ENCODE measurements at regions not wholly inside any gene's neighbourhood (a gene's known extent, or its start where the extent isn't known, plus 50 kb on each side); places are given as distances from the start of the nearest gene placed in this dataset.

DNA sequence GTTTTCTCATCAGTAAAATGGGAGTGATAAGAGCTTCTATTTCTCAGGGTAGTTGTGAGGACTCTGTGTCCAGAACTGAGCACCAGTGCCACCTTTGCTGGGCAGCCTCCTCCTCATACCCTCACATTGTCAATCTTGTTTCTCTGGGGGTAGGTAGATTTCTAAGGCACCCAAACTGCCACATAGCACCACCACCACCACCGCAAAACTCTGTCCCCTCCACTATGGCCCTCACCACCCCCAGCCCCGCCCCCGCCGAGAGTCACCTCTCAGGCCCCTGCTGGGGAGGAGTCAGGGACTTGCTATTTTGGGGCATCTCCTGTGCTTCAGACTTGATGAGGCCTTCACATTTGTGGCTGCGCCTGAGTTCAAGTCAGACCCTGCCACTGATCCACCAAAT lies 549.2 kb downstream of the PTPRU start:
- Histone ChIP-seq H3K9ac (ENCODE audit: low read length in 2 of 2) (no peak overlapping the region), H3K9me3 (ENCODE audit: control insufficient read depth in 2 of 2, low read length in 2 of 2) (no peaks in the 10 kb centered on the region), H3K27me3 (ENCODE audit: control insufficient read depth in 1 of 2, insufficient read depth in 2 of 2, low read length in 2 of 2) (peaks cover 3 to 13% of the 10 kb centered on the region in 2 donors), H3K27ac (ENCODE audit: low read length) (no peak overlapping the region), H3K4me3 (ENCODE audit: low read length in 2 of 2) (no peak overlapping the region), H3K36me3 (ENCODE audit: control insufficient read depth in 2 of 2, insufficient read depth in 2 of 2, low read length in 2 of 2) (no peaks in the 10 kb centered on the region), H3K4me1 (ENCODE audit: control insufficient read depth, insufficient read depth, low read length) (no peaks in the 10 kb centered on the region)

DNA sequence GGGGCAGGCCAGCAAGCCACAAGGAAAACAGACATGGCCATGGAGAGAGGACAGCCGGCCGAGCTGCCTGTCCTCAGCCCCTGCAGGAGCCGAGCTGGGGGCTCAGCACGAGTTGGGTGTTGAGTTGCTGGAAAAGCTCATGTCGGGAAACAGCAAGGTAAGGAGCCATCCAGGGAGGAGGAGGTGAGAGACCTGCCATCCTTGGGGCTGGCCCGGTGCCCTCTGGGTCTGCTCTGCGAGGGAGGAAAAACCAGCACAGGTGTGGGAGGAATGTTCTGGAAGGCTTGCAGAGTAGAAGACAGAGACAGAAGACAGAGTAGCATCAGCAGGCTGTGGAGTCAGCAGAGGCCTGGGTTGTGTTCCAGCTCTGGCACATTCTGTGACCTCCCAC lies 548.8 kb downstream of the PTPRU start:
- Histone ChIP-seq H3K4me1 (ENCODE audit: control insufficient read depth, insufficient read depth, low read length) (no peaks in the 10 kb centered on the region), H3K4me3 (ENCODE audit: low read length in 2 of 2) (no peak overlapping the region), H3K9me3 (ENCODE audit: control insufficient read depth in 2 of 2, low read length in 2 of 2) (no peaks in the 10 kb centered on the region), H3K27me3 (ENCODE audit: control insufficient read depth in 1 of 2, insufficient read depth in 2 of 2, low read length in 2 of 2) (peaks cover 5 to 13% of the 10 kb centered on the region in 2 donors), H3K9ac (ENCODE audit: low read length in 2 of 2) (no peak overlapping the region), H3K27ac (ENCODE audit: low read length) (no peak overlapping the region), H3K36me3 (ENCODE audit: control insufficient read depth in 2 of 2, insufficient read depth in 2 of 2, low read length in 2 of 2) (no peaks in the 10 kb centered on the region)

DNA sequence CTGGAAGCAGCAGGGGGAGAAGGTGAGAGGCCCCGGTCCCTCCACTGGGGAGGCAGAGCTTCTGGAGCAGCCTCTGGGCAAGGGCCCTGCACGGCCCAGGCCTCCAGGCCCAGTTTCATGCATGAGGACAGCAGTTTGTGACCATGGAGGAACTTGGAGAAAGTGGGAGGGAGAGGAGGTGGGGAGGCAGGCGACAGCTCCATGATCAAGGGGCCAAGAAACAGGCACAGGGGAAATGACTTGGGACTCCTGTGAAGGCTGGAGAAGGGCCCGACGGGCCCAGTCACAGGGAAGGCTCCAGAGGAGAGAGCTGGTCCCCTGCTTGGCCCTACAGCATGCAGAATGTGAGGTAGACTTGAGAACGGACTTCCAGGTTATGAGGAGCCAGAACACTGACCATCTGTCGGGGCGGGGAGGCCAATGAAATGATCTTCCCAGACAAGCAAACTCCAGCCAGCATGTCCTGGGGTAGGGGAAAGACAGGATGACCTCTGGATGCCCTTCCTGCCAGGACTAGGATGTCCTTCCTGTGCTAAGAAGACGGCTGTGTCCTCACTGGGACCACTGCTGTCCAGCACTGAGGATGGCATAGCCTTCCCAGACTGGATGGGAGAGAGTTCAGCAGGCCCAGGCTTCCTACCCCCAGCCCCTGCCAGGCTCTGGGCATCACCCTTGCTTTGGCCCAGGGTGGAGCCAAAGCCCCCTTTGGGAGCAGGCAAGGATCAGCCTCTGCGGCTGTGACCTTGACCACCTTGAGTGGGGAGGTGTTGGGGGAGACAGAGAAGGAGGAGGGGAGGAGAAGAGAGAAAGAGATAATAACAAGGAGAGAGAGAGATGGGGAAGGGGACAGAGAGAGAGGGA lies 548.2 kb downstream of the PTPRU start:
- Histone ChIP-seq H3K9ac (ENCODE audit: low read length in 2 of 2) (no peak overlapping the region), H3K9me3 (ENCODE audit: control insufficient read depth in 2 of 2, low read length in 2 of 2) (no peaks in the 10 kb centered on the region), H3K27me3 (ENCODE audit: control insufficient read depth in 1 of 2, insufficient read depth in 2 of 2, low read length in 2 of 2) (peaks cover 5 to 13% of the 10 kb centered on the region in 2 donors), H3K27ac (ENCODE audit: low read length) (no peak overlapping the region), H3K36me3 (ENCODE audit: control insufficient read depth in 2 of 2, insufficient read depth in 2 of 2, low read length in 2 of 2) (no peaks in the 10 kb centered on the region), H3K4me1 (ENCODE audit: control insufficient read depth, insufficient read depth, low read length) (no peaks in the 10 kb centered on the region), H3K4me3 (ENCODE audit: low read length in 2 of 2) (no peak overlapping the region)

DNA sequence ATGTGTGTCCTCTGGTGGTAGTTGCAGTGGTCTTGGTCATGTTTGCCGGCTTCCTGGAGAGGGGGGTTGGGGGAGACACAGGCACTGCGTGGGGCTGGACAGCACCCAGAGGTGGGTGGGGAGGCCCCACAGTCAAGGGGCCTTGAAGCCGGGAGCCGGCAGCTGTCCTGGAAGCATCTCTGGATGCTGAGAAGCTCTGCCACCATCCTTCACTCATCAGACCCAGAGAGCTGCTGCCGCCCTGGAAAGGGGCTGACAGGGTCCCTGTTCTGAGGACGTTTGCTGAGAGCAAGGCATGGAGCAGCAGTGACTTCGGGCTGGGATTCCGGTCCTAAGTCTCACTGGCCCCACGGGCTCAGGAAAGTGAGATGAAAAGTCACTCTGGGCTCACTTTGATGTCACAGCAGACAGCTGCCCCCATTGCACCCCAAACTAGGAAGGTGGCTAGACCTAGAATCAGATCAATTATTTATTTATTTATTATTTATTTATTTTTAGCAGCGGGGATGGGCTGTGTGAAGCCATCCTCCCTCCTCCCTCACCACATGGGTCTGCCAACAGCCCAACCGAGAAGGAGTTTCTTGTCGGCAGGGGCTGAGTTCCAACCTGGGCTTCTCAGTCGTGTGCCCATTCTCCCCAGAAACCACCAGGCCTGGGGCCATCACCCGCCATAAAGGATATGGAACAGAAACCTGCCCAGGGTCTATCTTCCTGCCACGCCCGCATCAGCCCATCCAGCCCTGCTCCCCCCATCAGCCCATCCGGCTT lies 547.4 kb downstream of the PTPRU start:
- Histone ChIP-seq H3K4me3 (ENCODE audit: low read length in 2 of 2) (no peak overlapping the region), H3K36me3 (ENCODE audit: control insufficient read depth in 2 of 2, insufficient read depth in 2 of 2, low read length in 2 of 2) (no peaks in the 10 kb centered on the region), H3K9ac (ENCODE audit: low read length in 2 of 2) (no peak overlapping the region), H3K27me3 (ENCODE audit: control insufficient read depth in 1 of 2, insufficient read depth in 2 of 2, low read length in 2 of 2) (peaks cover 9 to 17% of the 10 kb centered on the region in 2 donors), H3K27ac (ENCODE audit: low read length) (no peak overlapping the region), H3K4me1 (ENCODE audit: control insufficient read depth, insufficient read depth, low read length) (no peaks in the 10 kb centered on the region), H3K9me3 (ENCODE audit: control insufficient read depth in 2 of 2, low read length in 2 of 2) (peaks cover 5 to 7% of the 10 kb centered on the region in 2 donors)

DNA sequence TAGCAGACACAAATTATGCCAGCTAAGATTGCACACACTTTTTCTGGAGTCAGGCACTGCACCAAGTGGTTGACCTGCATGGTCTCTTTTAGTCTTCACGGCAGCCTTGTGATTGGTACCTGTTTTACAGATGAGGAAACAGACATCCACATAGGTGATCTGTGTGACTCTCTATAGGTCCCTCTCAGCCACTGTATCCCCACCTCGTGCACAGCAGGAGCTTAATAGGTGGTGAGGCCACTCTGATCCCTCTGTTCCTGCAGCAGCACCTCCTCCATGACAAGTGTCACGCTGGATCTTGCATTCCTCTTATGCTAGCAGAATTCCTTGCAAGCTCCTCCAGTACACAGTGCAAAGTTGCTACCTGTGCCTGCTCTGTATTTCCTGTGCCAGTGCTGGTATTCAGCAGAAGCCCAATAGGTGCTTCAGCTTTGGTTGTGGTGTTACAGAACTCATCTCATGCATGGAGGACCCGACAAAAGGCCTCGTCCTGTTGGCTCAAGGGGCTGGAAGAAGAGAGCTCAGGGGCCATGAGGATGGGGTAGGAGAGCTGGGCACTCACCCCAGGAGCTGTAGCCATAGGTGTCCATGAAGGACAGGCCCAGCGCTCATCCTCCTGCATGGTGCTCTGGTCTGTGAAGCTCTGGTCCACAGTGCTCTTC lies 546.7 kb downstream of the PTPRU start:
- H3K9me3 ChIP-seq (ENCODE audit: control insufficient read depth in 2 of 2, low read length in 2 of 2): peaks cover 5 to 9% of the 10 kb centered on the region in 2 donors
- H3K27ac ChIP-seq (ENCODE audit: low read length): no peak overlapping the region
- H3K4me3 ChIP-seq (ENCODE audit: low read length in 2 of 2): no peak overlapping the region
- H3K9ac ChIP-seq (ENCODE audit: low read length in 2 of 2): no peak overlapping the region
- no peaks in the 10 kb centered on the region for H3K36me3 ChIP-seq (ENCODE audit: control insufficient read depth in 2 of 2, insufficient read depth in 2 of 2, low read length in 2 of 2)
- no peaks in the 10 kb centered on the region for H3K4me1 ChIP-seq (ENCODE audit: control insufficient read depth, insufficient read depth, low read length)
- H3K27me3 ChIP-seq (ENCODE audit: control insufficient read depth in 1 of 2, insufficient read depth in 2 of 2, low read length in 2 of 2): peaks cover 9 to 17% of the 10 kb centered on the region in 2 donors

DNA sequence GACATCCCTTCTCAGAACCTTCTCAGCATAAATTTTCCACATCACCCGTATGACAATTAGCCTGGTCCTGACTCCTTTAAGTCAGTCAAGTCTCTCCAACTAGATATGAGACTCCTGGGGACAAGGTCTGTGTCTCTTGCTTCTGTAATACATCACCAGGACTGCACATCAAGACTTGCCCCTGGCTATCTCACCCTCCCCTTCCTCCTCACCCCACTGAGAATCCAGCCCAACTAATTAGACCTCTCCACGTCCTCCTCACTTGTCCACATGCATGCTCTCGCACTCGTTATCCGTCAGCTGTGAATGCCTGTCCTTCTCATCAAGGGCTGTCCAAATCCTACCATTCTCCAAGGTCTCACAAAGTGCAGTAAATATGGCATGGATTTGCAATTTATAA lies 542.8 kb downstream of the PTPRU start:
- no peak overlapping the region for H3K4me3 ChIP-seq (ENCODE audit: low read length in 2 of 2)
- H3K36me3 ChIP-seq (ENCODE audit: control insufficient read depth in 2 of 2, insufficient read depth in 2 of 2, low read length in 2 of 2): no peaks in the 10 kb centered on the region
- H3K9me3 ChIP-seq (ENCODE audit: control insufficient read depth in 2 of 2, low read length in 2 of 2): peaks cover 5 to 9% of the 10 kb centered on the region in 2 donors
- H3K4me1 ChIP-seq (ENCODE audit: control insufficient read depth, insufficient read depth, low read length): no peaks in the 10 kb centered on the region
- no peak overlapping the region for H3K27ac ChIP-seq (ENCODE audit: low read length)
- H3K9ac ChIP-seq (ENCODE audit: low read length in 2 of 2): no peak overlapping the region
- peaks cover 5 to 7% of the 10 kb centered on the region in 2 donors for H3K27me3 ChIP-seq (ENCODE audit: control insufficient read depth in 1 of 2, insufficient read depth in 2 of 2, low read length in 2 of 2)

DNA sequence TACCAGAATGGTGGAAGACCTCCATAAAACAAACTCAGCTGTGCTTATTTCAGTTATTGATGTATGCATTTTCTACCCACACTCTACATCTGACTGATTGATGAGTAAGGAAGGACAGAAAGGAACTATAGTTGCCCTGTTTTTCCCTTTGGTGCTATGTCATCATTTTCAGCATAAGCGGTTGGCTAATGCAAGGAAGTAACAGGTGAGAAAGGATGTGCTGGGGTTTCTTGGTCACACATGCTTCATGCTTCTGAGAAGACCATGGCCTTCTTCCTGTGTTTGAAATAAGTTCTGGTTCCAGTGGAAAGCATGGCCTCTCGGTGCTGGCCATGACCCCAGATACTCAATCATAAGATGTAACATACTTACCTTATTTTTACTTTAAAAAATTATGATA lies 541.2 kb downstream of the PTPRU start:
- H3K27me3 ChIP-seq (ENCODE audit: control insufficient read depth in 1 of 2, insufficient read depth in 2 of 2, low read length in 2 of 2): peaks cover 4 to 7% of the 10 kb centered on the region in 2 donors
- H3K9ac ChIP-seq (ENCODE audit: low read length in 2 of 2): no peak overlapping the region
- no peak overlapping the region for H3K27ac ChIP-seq (ENCODE audit: low read length)
- H3K36me3 ChIP-seq (ENCODE audit: control insufficient read depth in 2 of 2, insufficient read depth in 2 of 2, low read length in 2 of 2): no peaks in the 10 kb centered on the region
- H3K4me3 ChIP-seq (ENCODE audit: low read length in 2 of 2): no peak overlapping the region
- H3K9me3 ChIP-seq (ENCODE audit: control insufficient read depth in 2 of 2, low read length in 2 of 2): peaks cover 5 to 9% of the 10 kb centered on the region in 2 donors
- no peaks in the 10 kb centered on the region for H3K4me1 ChIP-seq (ENCODE audit: control insufficient read depth, insufficient read depth, low read length)

DNA sequence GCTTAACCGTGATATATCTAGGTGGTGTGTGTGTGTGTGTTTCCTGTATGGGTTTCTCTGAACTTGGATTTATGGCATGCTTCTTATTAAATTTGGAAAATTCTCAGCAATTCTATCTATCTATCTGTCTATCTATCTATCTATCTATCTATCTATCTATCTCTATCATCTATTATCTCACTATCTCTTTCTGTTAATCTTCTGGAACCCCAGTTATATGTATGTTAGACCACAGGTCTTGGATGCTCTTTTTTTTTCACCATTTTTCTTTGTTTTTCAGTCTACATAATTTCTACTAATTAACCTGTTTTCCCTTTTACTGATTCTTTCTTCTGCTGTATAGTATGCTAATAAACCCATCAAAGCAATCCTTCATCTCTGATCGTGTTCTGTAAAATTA lies 538.0 kb downstream of the PTPRU start:
- Histone ChIP-seq H3K4me3 (ENCODE audit: low read length in 2 of 2) (no peak overlapping the region), H3K4me1 (ENCODE audit: control insufficient read depth, insufficient read depth, low read length) (no peaks in the 10 kb centered on the region), H3K9ac (ENCODE audit: low read length in 2 of 2) (no peak overlapping the region), H3K9me3 (ENCODE audit: control insufficient read depth in 2 of 2, low read length in 2 of 2) (peaks cover 5 to 8% of the 10 kb centered on the region in 2 donors), H3K27ac (ENCODE audit: low read length) (no peak overlapping the region), H3K36me3 (ENCODE audit: control insufficient read depth in 2 of 2, insufficient read depth in 2 of 2, low read length in 2 of 2) (no peaks in the 10 kb centered on the region), H3K27me3 (ENCODE audit: control insufficient read depth in 1 of 2, insufficient read depth in 2 of 2, low read length in 2 of 2) (peaks cover 3% of the 10 kb centered on the region in 2 donors)

DNA sequence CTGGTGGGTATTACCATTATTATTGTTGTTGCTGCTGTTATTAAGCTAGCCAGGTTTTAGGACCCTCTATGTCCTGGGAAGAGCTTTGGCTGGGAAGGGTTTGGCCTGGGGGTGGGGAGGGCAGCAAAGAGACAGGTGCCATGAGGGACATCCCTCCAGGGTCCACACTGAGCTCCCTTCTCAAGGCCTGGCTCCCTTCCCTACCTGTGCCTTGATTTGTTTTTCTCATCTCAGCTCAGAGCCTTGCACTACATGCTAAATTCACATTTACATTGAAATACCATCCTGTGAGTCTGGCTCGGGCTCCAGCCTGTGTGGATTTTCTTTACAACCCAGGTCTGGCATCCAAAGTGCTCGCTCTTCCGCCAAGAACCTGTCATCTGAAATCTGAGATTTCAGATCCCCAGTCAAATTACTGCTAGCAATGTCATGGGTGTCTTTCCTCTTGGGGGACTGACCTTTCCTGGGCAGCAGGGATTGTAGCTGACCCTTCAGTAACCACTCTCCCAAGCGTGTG lies 536.3 kb downstream of the PTPRU start:
- H3K4me1 ChIP-seq (ENCODE audit: control insufficient read depth, insufficient read depth, low read length): no peaks in the 10 kb centered on the region
- no peak overlapping the region for H3K27ac ChIP-seq (ENCODE audit: low read length)
- H3K9me3 ChIP-seq (ENCODE audit: control insufficient read depth in 2 of 2, low read length in 2 of 2): no peaks in the 10 kb centered on the region
- no peaks in the 10 kb centered on the region for H3K36me3 ChIP-seq (ENCODE audit: control insufficient read depth in 2 of 2, insufficient read depth in 2 of 2, low read length in 2 of 2)
- no peak overlapping the region for H3K4me3 ChIP-seq (ENCODE audit: low read length in 2 of 2)
- H3K27me3 ChIP-seq (ENCODE audit: control insufficient read depth in 1 of 2, insufficient read depth in 2 of 2, low read length in 2 of 2): peaks cover 0 to 4% of the 10 kb centered on the region in 2 donors
- H3K9ac ChIP-seq (ENCODE audit: low read length in 2 of 2): no peak overlapping the region

DNA sequence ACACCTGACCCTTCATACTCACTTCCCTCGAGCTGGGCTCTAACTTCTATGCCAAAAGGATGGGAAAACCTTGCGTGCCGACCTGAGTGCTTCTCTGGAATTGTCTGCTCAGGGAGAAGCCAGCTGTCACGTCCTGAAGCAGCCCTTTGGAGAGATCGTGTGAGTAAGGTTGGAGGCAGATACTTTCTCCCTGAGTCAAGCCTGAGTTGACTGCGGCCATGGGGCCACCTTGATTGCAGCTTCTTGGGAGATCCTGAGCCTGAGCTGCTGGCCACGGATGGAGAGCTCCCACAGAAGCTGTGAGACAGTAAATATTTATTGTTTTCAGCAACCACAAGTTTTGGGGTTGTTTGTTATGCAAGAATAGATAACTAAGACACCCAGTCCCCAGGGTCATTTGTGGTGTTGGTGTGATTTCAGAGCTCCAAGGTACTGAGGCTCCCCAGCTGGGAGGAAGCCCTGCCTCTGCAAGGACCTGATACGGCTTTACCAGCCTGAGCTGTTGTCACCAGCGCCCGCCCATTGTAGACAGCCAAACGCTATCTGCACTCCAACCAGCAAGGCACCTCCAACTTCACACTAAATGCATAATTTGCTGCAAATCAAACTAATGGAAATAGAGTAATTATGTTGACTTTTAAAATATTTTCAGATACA lies 531.6 kb downstream of the PTPRU start:
- Histone ChIP-seq H3K27me3 (ENCODE audit: control insufficient read depth in 1 of 2, insufficient read depth in 2 of 2, low read length in 2 of 2) (peaks cover 6 to 8% of the 10 kb centered on the region in 2 donors), H3K27ac (ENCODE audit: low read length) (no peak overlapping the region), H3K9ac (ENCODE audit: low read length in 2 of 2) (no peak overlapping the region), H3K4me1 (ENCODE audit: control insufficient read depth, insufficient read depth, low read length) (no peaks in the 10 kb centered on the region), H3K36me3 (ENCODE audit: control insufficient read depth in 2 of 2, insufficient read depth in 2 of 2, low read length in 2 of 2) (no peaks in the 10 kb centered on the region), H3K9me3 (ENCODE audit: control insufficient read depth in 2 of 2, low read length in 2 of 2) (no peaks in the 10 kb centered on the region), H3K4me3 (ENCODE audit: low read length in 2 of 2) (no peak overlapping the region)
